ENCODE measurements at regions not wholly inside any gene's neighbourhood (a gene's known extent, or its start where the extent isn't known, plus 50 kb on each side); places are given as distances from the start of the nearest gene placed in this dataset.

DNA sequence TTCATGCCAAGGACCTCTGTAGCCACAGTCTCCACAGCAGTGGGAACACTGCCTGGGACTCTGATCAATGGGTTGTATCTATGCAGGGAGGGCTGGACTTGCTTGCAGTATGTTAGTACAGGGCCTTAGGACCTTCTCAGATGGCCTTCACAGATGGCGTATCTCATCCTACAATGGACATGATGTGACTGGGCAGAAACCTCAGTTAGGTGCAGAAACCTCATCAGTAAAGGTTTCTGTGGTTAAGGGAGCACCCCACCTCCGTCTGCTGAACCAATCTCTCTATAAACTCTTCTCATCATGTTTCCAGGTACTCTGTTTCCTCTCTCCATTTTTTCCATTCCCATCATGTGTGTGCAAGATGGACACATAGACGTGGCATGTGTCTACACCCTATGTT lies 154.9 kb downstream of the EVX1 start:
- no peak for TF ChIP-seq CTCF (conservative IDR thresholded peaks at IDR 0.05; ENCODE audit: low read length)
- TF ChIP-seq EZH2phosphoT487 (IDR thresholded peaks at IDR 0.05; ENCODE audit: borderline replicate concordance, low read depth, low read length): no peak
